Naive thymus-derived CD4-positive, alpha-beta T cell (primary cell): ENCODE measurements at regions not wholly inside any gene's neighbourhood (a gene's known extent, or its start where the extent isn't known, plus 50 kb on each side); places are given as distances from the start of the nearest gene placed in this dataset.
"Not testable (repeated sequence)": the region's sequence is repeated elsewhere in the genome, so short reads cannot be mapped to it uniquely, and the experiment has no call there.

Experiments used
- ATAC-seq: fragments of 150-1000 bp; cut with Tn5 transposase; 2 replicates; pipeline ENCODE4 v1.10.0; 2021; ENCODE audit warnings: mild to moderate bottlenecking, moderate library complexity
- CTCF ChIA-PET: fragments of 350-600 bp; sonication (Branson Sonifier 250); formaldehyde crosslinking; loops from one replicate; lab custom pipeline; 2021; ENCODE audit warnings: antibody characterized with exemption; lab: Charles Lee
- POLR2A ChIA-PET: fragments of 350-600 bp; sonication (Branson Sonifier 250); formaldehyde crosslinking; loops from one replicate; lab custom pipeline; 2021; ENCODE audit warnings: antibody characterized with exemption, inconsistent platforms; lab: Charles Lee
- DNase-seq, 9 donors: peaks; one replicate each; pipeline versions ENCODE4 v3.0.0 to v3.0.0-alpha.2; 2020 to 2022; ENCODE audit warnings: mixed read lengths in 1 of 9
- H3K27ac ChIP-seq: one replicate; pipeline ENCODE4 v1.7.0; 2013; ENCODE audit warnings: mild to moderate bottlenecking, low read depth, low read length, moderate library complexity
- H3K27me3 ChIP-seq, 2 donors: one replicate each; pipeline ENCODE4 v1.7.0; 2013; ENCODE audit warnings: low read length in 2 of 2, mild to moderate bottlenecking in 2 of 2, moderate library complexity in 2 of 2; ENCODE audit not compliant: control insufficient read depth in 2 of 2, insufficient read depth in 2 of 2
- H3K36me3 ChIP-seq, 3 experiments: 1 replicate in 2 of 3; 2 replicates in 1 of 3; pipeline ENCODE4 v1.7.0; 2013; ENCODE audit warnings: low read length in 3 of 3, mild to moderate bottlenecking in 3 of 3, moderate library complexity in 1 of 3; ENCODE audit not compliant: insufficient read depth in 3 of 3, control insufficient read depth in 2 of 3
- H3K4me1 ChIP-seq, 2 donors: one replicate each; pipeline ENCODE4 v1.7.0; 2013; ENCODE audit warnings: low read length in 2 of 2, mild to moderate bottlenecking in 2 of 2, moderate library complexity in 1 of 2; ENCODE audit not compliant: control insufficient read depth in 2 of 2, insufficient read depth in 2 of 2
- H3K4me3 ChIP-seq: 2 replicates; pipeline ENCODE4 v1.7.0; 2013; ENCODE audit warnings: mild to moderate bottlenecking, low read length
- H3K9me3 ChIP-seq, 3 experiments: 1 replicate in 2 of 3; 2 replicates in 1 of 3; pipeline ENCODE4 v1.7.0; 2013; ENCODE audit warnings: low read length in 3 of 3; ENCODE audit not compliant: control insufficient read depth in 2 of 3
- H3K27ac Mint-ChIP-seq, 9 donors: one replicate each; pipeline ENCODE4 v1.8.0; 2020 to 2022; ENCODE audit warnings: mixed read lengths in 9 of 9, mild to moderate bottlenecking in 8 of 9, moderate library complexity in 5 of 9, inconsistent platforms in 2 of 9
- H3K27me3 Mint-ChIP-seq, 5 donors: one replicate each; pipeline ENCODE4 v1.8.0; 2021 to 2022; ENCODE audit warnings: mixed read lengths in 5 of 5, mild to moderate bottlenecking in 1 of 5
- H3K36me3 Mint-ChIP-seq, 5 donors: one replicate each; pipeline ENCODE4 v1.8.0; 2020 to 2022; ENCODE audit warnings: mixed read lengths in 5 of 5, mild to moderate bottlenecking in 3 of 5, inconsistent platforms in 1 of 5
- H3K4me1 Mint-ChIP-seq, 7 donors: one replicate each; pipeline ENCODE4 v1.8.0; 2020 to 2022; ENCODE audit warnings: mixed read lengths in 7 of 7, mild to moderate bottlenecking in 3 of 7, inconsistent platforms in 1 of 7
- H3K4me3 Mint-ChIP-seq, 10 donors: one replicate each; pipeline ENCODE4 v1.8.0; 2020 to 2022; ENCODE audit warnings: mild to moderate bottlenecking in 10 of 10, mixed read lengths in 10 of 10, moderate library complexity in 6 of 10, inconsistent platforms in 2 of 10
- H3K9me3 Mint-ChIP-seq, 11 donors: one replicate each; pipeline ENCODE4 v1.8.0; 2020 to 2022; ENCODE audit warnings: mixed read lengths in 11 of 11, mild to moderate bottlenecking in 4 of 11, inconsistent platforms in 1 of 11, moderate library complexity in 1 of 11
- intact Hi-C, 2 donors: fragments of 100-400 bp; cut with micrococcal nuclease; formaldehyde crosslinking; loops; one replicate each; pipeline ENCODE4 v1.15.1; 2023

DNA sequence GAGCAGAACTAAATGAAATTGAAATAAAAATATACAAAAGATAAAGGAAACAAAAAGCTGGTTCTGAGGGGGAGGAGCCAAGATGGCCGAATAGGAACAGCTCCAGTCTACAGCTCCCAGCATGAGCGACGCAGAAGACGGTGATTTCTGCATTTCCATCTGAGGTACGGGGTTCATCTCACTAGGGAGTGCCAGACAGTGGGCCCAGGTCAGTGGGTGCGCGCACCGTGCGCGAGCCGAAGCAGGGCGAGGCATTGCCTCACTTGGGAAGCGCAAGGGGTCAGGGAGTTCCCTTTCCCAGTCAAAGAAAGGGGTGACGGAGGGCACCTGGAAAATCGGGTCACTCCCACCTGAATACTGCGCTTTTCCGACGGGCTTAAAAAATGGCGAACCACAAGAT lies 324.2 kb downstream of the METTL4 start:
- DNase-seq, H3K4me1 Mint-ChIP-seq, ATAC-seq, POLR2A ChIA-PET, H3K9me3 ChIP-seq, H3K27ac ChIP-seq, H3K4me1 ChIP-seq, H3K4me3 ChIP-seq, H3K27ac Mint-ChIP-seq, CTCF ChIA-PET, intact Hi-C loops, H3K36me3 Mint-ChIP-seq, H3K36me3 ChIP-seq, H3K4me3 Mint-ChIP-seq, H3K27me3 ChIP-seq: not testable (repeated sequence)
- Mint-ChIP-seq H3K9me3 (peaks cover 0 to 10% (median 3%) of the 10 kb centered on the region in 11 donors), H3K27me3 (peaks cover 0 to 25% (median 23%) of the 10 kb centered on the region in 5 donors)

- Mint-ChIP-seq H3K27ac (no peak overlapping the region), H3K4me1 (no peaks in the 10 kb centered on the region), H3K4me3 (no peak overlapping the region), H3K27me3 (peaks cover 0 to 5% (median 0%) of the 10 kb centered on the region in 5 donors), H3K9me3 (peaks cover 0 to 15% (median 0%) of the 10 kb centered on the region in 11 donors), H3K36me3 (no peaks in the 10 kb centered on the region)
- no peak overlapping the region for H3K4me3 ChIP-seq
- H3K27me3 ChIP-seq, result no peaks in the 10 kb centered on the region
- no peaks in the 10 kb centered on the region for H3K9me3 ChIP-seq
- DNase-seq, result no peak
- ATAC-seq, result no peak
- no peak overlapping the region for H3K27ac ChIP-seq
- CTCF ChIA-PET, result no interaction called here
- POLR2A ChIA-PET, result no interaction called here
- H3K4me1 ChIP-seq, result no peaks in the 10 kb centered on the region
- intact Hi-C loops, result no loop called here
- H3K36me3 ChIP-seq, result no peaks in the 10 kb centered on the region
Observed at GRCh38 chr18:2254977-2255376, 316.3 kb downstream of the METTL4 start.

DNA sequence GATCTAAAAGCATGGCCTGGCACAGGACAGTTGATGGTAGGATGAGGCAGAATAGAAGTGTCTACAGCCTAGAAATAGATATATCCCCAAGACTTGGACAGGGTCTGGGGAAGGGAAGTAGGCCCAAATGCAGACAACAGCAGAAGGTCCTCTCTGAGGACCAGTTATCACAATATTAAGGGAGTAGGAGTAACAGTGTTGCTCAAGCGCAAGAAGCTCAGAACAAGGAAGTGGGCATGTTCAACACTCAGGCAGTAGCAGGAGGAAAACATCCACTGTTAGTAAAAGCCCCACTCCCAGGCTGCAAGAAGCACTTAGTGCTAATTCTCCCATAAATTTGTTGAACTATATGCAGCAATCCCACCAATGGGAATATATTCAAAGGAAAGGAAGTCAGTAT lies 314.7 kb downstream of the METTL4 start:
- Histone ChIP-seq H3K4me3 (no peak overlapping the region), H3K27ac (no peak overlapping the region), H3K4me1 (no peaks in the 10 kb centered on the region), H3K27me3 (no peaks in the 10 kb centered on the region), H3K36me3 (no peaks in the 10 kb centered on the region), H3K9me3 (no peaks in the 10 kb centered on the region)
- Mint-ChIP-seq H3K4me3 (no peak overlapping the region), H3K4me1 (no peaks in the 10 kb centered on the region), H3K27me3 (peaks cover 0 to 13% (median 3%) of the 10 kb centered on the region in 5 donors), H3K9me3 (peaks cover 0 to 15% (median 0%) of the 10 kb centered on the region in 11 donors), H3K27ac (no peak overlapping the region), H3K36me3 (no peaks in the 10 kb centered on the region)
- intact Hi-C loops, result no loop called here
- CTCF ChIA-PET, result no interaction called here
- POLR2A ChIA-PET, result no interaction called here
- ATAC-seq, result no peak
- DNase-seq, result no peak

DNA sequence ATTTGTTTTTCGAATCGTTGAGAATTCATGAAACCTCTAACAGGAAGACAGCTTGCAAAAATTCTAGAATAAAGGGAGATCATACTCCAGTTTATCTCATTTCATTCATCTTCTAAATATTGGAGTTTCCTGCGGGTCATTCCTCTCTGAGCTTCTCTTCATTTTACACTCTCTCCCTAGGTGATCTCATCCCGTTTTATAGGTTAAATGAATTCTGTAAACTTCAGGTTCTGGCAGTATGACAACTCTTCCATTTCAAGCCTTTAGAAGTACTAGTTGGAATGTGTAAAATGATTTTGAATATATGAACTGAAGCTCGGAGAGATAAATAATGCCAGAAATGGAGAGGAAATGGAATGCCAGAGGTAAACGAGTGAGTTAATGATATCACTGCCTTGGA lies 312.4 kb downstream of the METTL4 start:
- ATAC-seq, result no peak
- POLR2A ChIA-PET, result no interaction called here
- H3K4me3 Mint-ChIP-seq, result no peak overlapping the region
- peaks cover 0 to 19% (median 10%) of the 10 kb centered on the region in 5 donors for H3K27me3 Mint-ChIP-seq
- no peaks in the 10 kb centered on the region for H3K36me3 ChIP-seq
- no peak for DNase-seq
- CTCF ChIA-PET, result no interaction called here
- no peak overlapping the region for H3K27ac Mint-ChIP-seq
- no peak overlapping the region for H3K4me3 ChIP-seq
- no peaks in the 10 kb centered on the region for H3K27me3 ChIP-seq
- H3K4me1 ChIP-seq, result no peaks in the 10 kb centered on the region
- no peaks in the 10 kb centered on the region for H3K4me1 Mint-ChIP-seq
- H3K36me3 Mint-ChIP-seq, result no peaks in the 10 kb centered on the region
- no peaks in the 10 kb centered on the region for H3K9me3 ChIP-seq
- H3K27ac ChIP-seq, result no peak overlapping the region
- peaks cover 0 to 15% (median 0%) of the 10 kb centered on the region in 11 donors for H3K9me3 Mint-ChIP-seq
- intact Hi-C loops, result no loop called here

GRCh38 chr18:2263303-2263890 lies 307.9 kb downstream of the METTL4 start:
- CTCF ChIA-PET, result no interaction called here
- intact Hi-C loops, result no loop called here

GRCh38 chr18:2274613-2275012 lies 296.7 kb downstream of the METTL4 start:
- ATAC-seq (no peak), DNase-seq (no peak)
- H3K36me3 Mint-ChIP-seq, result no peaks in the 10 kb centered on the region
- no peaks in the 10 kb centered on the region for H3K27me3 ChIP-seq
- no peaks in the 10 kb centered on the region for H3K4me1 ChIP-seq
- POLR2A ChIA-PET, result interaction anchor here (0.7 kb wide), 1 partner anchor 8 kb away, joined by 3 read pairs; no protein-coding TSS in a partner anchor
- CTCF ChIA-PET, result no interaction called here
- H3K9me3 ChIP-seq, result no peaks in the 10 kb centered on the region
- peaks cover 12 to 28% (median 26%) of the 10 kb centered on the region in 5 donors for H3K27me3 Mint-ChIP-seq
- intact Hi-C loops, result no loop called here
- H3K4me3 Mint-ChIP-seq, result no peak overlapping the region
- H3K4me1 Mint-ChIP-seq, result no peaks in the 10 kb centered on the region
- H3K4me3 ChIP-seq, result no peak overlapping the region
- H3K27ac ChIP-seq, result no peak overlapping the region
- H3K9me3 Mint-ChIP-seq, result no peaks in the 10 kb centered on the region
- no peak overlapping the region for H3K27ac Mint-ChIP-seq
- no peaks in the 10 kb centered on the region for H3K36me3 ChIP-seq

More at GRCh38 chr18:2263303-2263890, 307.9 kb downstream of the METTL4 start:
- ATAC-seq (no peak), DNase-seq (no peak)
- Histone ChIP-seq H3K36me3 (no peaks in the 10 kb centered on the region), H3K9me3 (no peaks in the 10 kb centered on the region), H3K4me3 (no peak overlapping the region), H3K4me1 (no peaks in the 10 kb centered on the region), H3K27me3 (no peaks in the 10 kb centered on the region), H3K27ac (no peak overlapping the region)
- Mint-ChIP-seq H3K9me3 (peaks cover 0 to 1% (median 0%) of the 10 kb centered on the region in 11 donors), H3K27me3 (peaks cover 3 to 37% (median 27%) of the 10 kb centered on the region in 5 donors), H3K4me1 (no peaks in the 10 kb centered on the region), H3K36me3 (no peaks in the 10 kb centered on the region), H3K4me3 (no peak overlapping the region), H3K27ac (no peak overlapping the region)
- POLR2A ChIA-PET, result no interaction called here

- H3K36me3 Mint-ChIP-seq, result no peaks in the 10 kb centered on the region
- Histone ChIP-seq H3K4me3 (no peak overlapping the region), H3K27me3 (no peaks in the 10 kb centered on the region), H3K9me3 (no peaks in the 10 kb centered on the region), H3K4me1 (no peaks in the 10 kb centered on the region), H3K36me3 (no peaks in the 10 kb centered on the region), H3K27ac (no peak overlapping the region)
- intact Hi-C loops, result no loop called here
- no peak overlapping the region for H3K4me3 Mint-ChIP-seq
- ATAC-seq, result no peak
- ChIA-PET POLR2A (no interaction called here), CTCF (no interaction called here)
- no peaks in the 10 kb centered on the region for H3K9me3 Mint-ChIP-seq
- H3K27ac Mint-ChIP-seq, result no peak overlapping the region
- H3K4me1 Mint-ChIP-seq, result no peaks in the 10 kb centered on the region
- H3K27me3 Mint-ChIP-seq, result peaks cover 0 to 3% (median 0%) of the 10 kb centered on the region in 5 donors
- no peak for DNase-seq
Observed at GRCh38 chr18:2281086-2281485, 290.2 kb downstream of the METTL4 start.
